ENCODE measurements at regions not wholly inside any gene's neighbourhood (a gene's known extent, or its start where the extent isn't known, plus 50 kb on each side); places are given as distances from the start of the nearest gene placed in this dataset.

- ChIA-PET POLR2A (no interaction called here), CTCF (no interaction called here)
- H3K9me2 ChIP-seq: no peaks in the 10 kb centered on the region
- no peaks in the 10 kb centered on the region for H3K79me2 ChIP-seq (ENCODE audit: insufficient read depth)
- no peak for DNase-seq
- no peak overlapping the region for H2AFZ ChIP-seq (ENCODE audit: low read depth)
- peaks cover 31% of the 10 kb centered on the region; the same call in 1 of the 2 replicates for H3K27me3 ChIP-seq (ENCODE audit: insufficient read depth)
- no peaks in the 10 kb centered on the region for H3K4me1 ChIP-seq (ENCODE audit: control insufficient read depth in 1 of 2, insufficient read depth in 2 of 2, low read depth in 1 of 2, low read length in 1 of 2)
- H4K20me1 ChIP-seq (ENCODE audit: insufficient read depth): no peaks in the 10 kb centered on the region
- no peak overlapping the region for H3K27ac ChIP-seq (ENCODE audit: low read depth in 2 of 2, low read length in 1 of 2)
- no peak overlapping the region for H3K4me2 ChIP-seq
- 3% methylated on average over 7 of the region's 7 CpGs for WGBS (ENCODE audit: low lambda C conversion rate)
- H3K9me3 ChIP-seq: no peaks in the 10 kb centered on the region
- no peaks in the 10 kb centered on the region for H3K36me3 ChIP-seq (replicated peaks in 1 of 2; ENCODE audit: control insufficient read depth in 1 of 2, insufficient read depth in 2 of 2, low read length in 1 of 2)
- no peaks in the 10 kb centered on the region for H3F3A ChIP-seq (replicated peaks; ENCODE audit: insufficient read depth)
- TF ChIP-seq CHD2 (IDR thresholded peaks at IDR 0.05; ENCODE audit: low read length, partially characterized antibody): no peak
- no peak for TF ChIP-seq EZH2phosphoT487 (IDR thresholded peaks at IDR 0.05; ENCODE audit: borderline replicate concordance, low read depth)
- no peak for TF ChIP-seq SMC3 (IDR thresholded peaks at IDR 0.05; ENCODE audit: low read depth, low read length)
- no peak for TF ChIP-seq JUND (IDR thresholded peaks at IDR 0.05)
- no peak for TF ChIP-seq SIN3A (IDR thresholded peaks at IDR 0.05; ENCODE audit: borderline replicate concordance, low read depth, low read length)
- no peak for TF ChIP-seq FOXJ3 (CRISPR knock-in tag; IDR thresholded peaks at IDR 0.05)
- TF ChIP-seq USF1 (IDR thresholded peaks at IDR 0.05; ENCODE audit: borderline replicate concordance, low read depth): no peak
- no peak for TF ChIP-seq RAD21 (IDR thresholded peaks at IDR 0.05; ENCODE audit: low read length)
- no peak for TF ChIP-seq GATA2 (CRISPR knock-in tag; IDR thresholded peaks at IDR 0.05)
- no peak for TF ChIP-seq MEF2A (IDR thresholded peaks at IDR 0.05; ENCODE audit: borderline replicate concordance, low read depth)
- no peak for TF ChIP-seq FOSL2 (IDR thresholded peaks at IDR 0.05; ENCODE audit: borderline replicate concordance, low read depth)
- TF ChIP-seq PBX3 (IDR thresholded peaks at IDR 0.05): no peak
- TF ChIP-seq RCOR1 (IDR thresholded peaks at IDR 0.05; ENCODE audit: low read length): no peak
- no peak for TF ChIP-seq YY1 (IDR thresholded peaks at IDR 0.05; ENCODE audit: low read depth)
- no peak for TF ChIP-seq NFIC (IDR thresholded peaks at IDR 0.05; ENCODE audit: borderline replicate concordance)
- no peak for TF ChIP-seq MAX (IDR thresholded peaks at IDR 0.05; ENCODE audit: low read depth)
- no peak for TF ChIP-seq TAF1 (IDR thresholded peaks at IDR 0.05; ENCODE audit: borderline replicate concordance, low read depth, low read length)
- no peak for TF ChIP-seq EP300 (IDR thresholded peaks at IDR 0.05; ENCODE audit: borderline replicate concordance in 1 of 2, low read depth in 1 of 2, low read length in 1 of 2)
- TF ChIP-seq TEAD4 (IDR thresholded peaks at IDR 0.05; ENCODE audit: borderline replicate concordance, insufficient read depth): no peak
- TF ChIP-seq GABPA (IDR thresholded peaks at IDR 0.05; ENCODE audit: low read depth): no peak
- H3K9ac ChIP-seq: no peak overlapping the region
- H3K4me3 ChIP-seq (ENCODE audit: low read depth in 2 of 2, low read length in 1 of 2): no peak overlapping the region
Measured at GRCh38 chr12:3950714-3951320, 77.6 kb upstream of the PARP11 start.
